GM13976 (cell line): ENCODE measurements at regions not wholly inside any gene's neighbourhood (a gene's known extent, or its start where the extent isn't known, plus 50 kb on each side); places are given as distances from the start of the nearest gene placed in this dataset.
"Not testable (repeated sequence)": the region's sequence is repeated elsewhere in the genome, so short reads cannot be mapped to it uniquely, and the experiment has no call there.

Source experiments
- DNase-seq: peaks from one replicate; pipeline ENCODE4 v3.0.0; 2012; ENCODE audit warnings: low spot score
- CTCF ChIP-seq: IDR thresholded peaks from 2 replicates; pipeline ENCODE4 v1.5.1; 2012; ENCODE audit warnings: borderline replicate concordance, mild to moderate bottlenecking; ENCODE audit not compliant: insufficient read depth; ENCODE audit errors: extremely low read depth, missing control alignments, control extremely low read depth
- in situ Hi-C: fragments of 300-500 bp; cut with MboI; formaldehyde crosslinking; loops from one replicate; pipeline ENCODE4 v1.12.0; 2022; ENCODE audit warnings: low sequenced_read_pairs, mixed read lengths, inconsistent platforms; ENCODE audit not compliant: unreplicated experiment

GRCh38 chr14:53220914-53221313, 67.8 kb upstream of the DDHD1 start:
- no peak for TF ChIP-seq CTCF
- in situ Hi-C loops: no loop called here
- DNase-seq: no peak

- TF ChIP-seq CTCF: no peak
- in situ Hi-C loops: no loop called here
- no peak for DNase-seq
These were observed 65.0 kb upstream of the DDHD1 start for GRCh38 chr14:53218161-53218560.

- TF ChIP-seq CTCF: peak; percentile 19
- peak; percentile 84 for DNase-seq
- in situ Hi-C loops: no loop called here
These were observed 64.3 kb upstream of the DDHD1 start for GRCh38 chr14:53217316-53217994.

- DNase-seq, in situ Hi-C loops: not testable (repeated sequence)
These were observed 63.8 kb upstream of the DDHD1 start for GRCh38 chr14:53216955-53217315.

GRCh38 chr14:53216478-53216877, 63.4 kb upstream of the DDHD1 start:
- DNase-seq, in situ Hi-C loops: not testable (repeated sequence)

GRCh38 chr14:53215101-53215500, 62.0 kb upstream of the DDHD1 start:
- no peak for TF ChIP-seq CTCF
- in situ Hi-C loops: no loop called here
- no peak for DNase-seq

GRCh38 chr14:53214384-53214783, 61.3 kb upstream of the DDHD1 start:
- in situ Hi-C loops: no loop called here
- no peak for TF ChIP-seq CTCF
- DNase-seq: no peak

- in situ Hi-C loops: no loop called here
- TF ChIP-seq CTCF: no peak
- DNase-seq: no peak
These were observed 60.6 kb upstream of the DDHD1 start for GRCh38 chr14:53213761-53214160.
